ENCODE measurements at regions not wholly inside any gene's neighbourhood (a gene's known extent, or its start where the extent isn't known, plus 50 kb on each side); places are given as distances from the start of the nearest gene placed in this dataset.

- no peak for TF ChIP-seq CTCF (IDR thresholded peaks at IDR 0.05; ENCODE audit: insufficient read depth, low read depth, low read length)
- H3K4me3 ChIP-seq (ENCODE audit: low read depth, low read length) = no peak overlapping the region
- DNase-seq (ENCODE audit: low read depth) = peak; percentile 8
These were observed 429.0 kb downstream of the ETV1 start for GRCh38 chr7:13560441-13560840.

DNA sequence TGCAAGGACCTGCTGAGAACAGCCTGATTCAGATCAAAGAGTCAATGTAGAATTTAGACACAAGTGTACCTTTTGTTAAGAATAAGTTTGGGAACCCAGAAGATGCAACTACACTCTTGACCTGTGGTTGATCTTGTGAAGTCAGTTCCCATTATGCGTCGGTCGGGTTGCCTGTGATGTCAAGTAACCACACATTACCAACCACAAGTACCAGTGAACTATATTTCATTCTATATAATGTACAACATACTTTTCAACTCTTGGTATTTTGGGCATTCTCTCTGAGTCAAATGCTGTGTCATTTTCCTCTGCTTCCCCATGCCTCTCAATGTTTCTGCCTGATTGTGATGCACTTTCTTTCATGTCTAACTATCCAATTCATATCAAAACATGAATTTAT lies 426.2 kb downstream of the ETV1 start:
- H3K4me3 ChIP-seq (ENCODE audit: low read depth, low read length) = no peak overlapping the region
- TF ChIP-seq CTCF (IDR thresholded peaks at IDR 0.05; ENCODE audit: insufficient read depth, low read depth, low read length) = no peak
- no peak for DNase-seq (ENCODE audit: low read depth)

DNA sequence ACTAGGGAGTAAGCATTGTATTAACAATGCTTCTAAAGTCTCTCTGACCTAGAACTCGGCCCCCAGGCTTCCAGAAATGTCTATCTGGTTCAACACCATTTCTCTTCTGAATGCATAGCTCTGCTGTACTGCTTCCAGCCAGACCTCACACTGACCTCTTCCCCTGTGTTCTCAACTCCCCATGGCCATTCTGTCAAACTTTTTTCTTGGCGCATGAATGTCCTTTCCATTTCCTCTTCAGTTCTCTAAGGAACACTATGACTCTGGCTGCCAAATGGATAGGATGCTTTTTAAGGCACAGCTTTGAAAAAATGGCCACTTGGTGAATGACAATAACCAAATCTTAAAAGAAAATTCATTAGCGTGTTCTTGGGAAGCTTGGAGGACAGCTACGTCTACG lies 425.8 kb downstream of the ETV1 start:
- H3K4me3 ChIP-seq (ENCODE audit: low read depth, low read length) = no peak overlapping the region
- no peak for DNase-seq (ENCODE audit: low read depth)
- no peak for TF ChIP-seq CTCF (IDR thresholded peaks at IDR 0.05; ENCODE audit: insufficient read depth, low read depth, low read length)

- TF ChIP-seq CTCF (IDR thresholded peaks at IDR 0.05; ENCODE audit: insufficient read depth, low read depth, low read length) = no peak
- DNase-seq (ENCODE audit: low read depth) = peak; percentile 65
- no peak overlapping the region for H3K4me3 ChIP-seq (ENCODE audit: low read depth, low read length)
These were observed 411.8 kb downstream of the ETV1 start for GRCh38 chr7:13577566-13578145.

GRCh38 chr7:13578294-13578693 lies 411.2 kb downstream of the ETV1 start:
- TF ChIP-seq CTCF (IDR thresholded peaks at IDR 0.05; ENCODE audit: insufficient read depth, low read depth, low read length) = no peak
- DNase-seq (ENCODE audit: low read depth) = peak; percentile 2

GRCh38 chr7:13581097-13581496 lies 408.4 kb downstream of the ETV1 start:
- H3K4me3 ChIP-seq (ENCODE audit: low read depth, low read length) = no peak overlapping the region
- no peak for TF ChIP-seq CTCF (IDR thresholded peaks at IDR 0.05; ENCODE audit: insufficient read depth, low read depth, low read length)
- DNase-seq (ENCODE audit: low read depth) = peak; percentile 11

More at GRCh38 chr7:13578294-13578693, 411.2 kb downstream of the ETV1 start:
- H3K4me3 ChIP-seq (ENCODE audit: low read depth, low read length) = no peak overlapping the region

DNA sequence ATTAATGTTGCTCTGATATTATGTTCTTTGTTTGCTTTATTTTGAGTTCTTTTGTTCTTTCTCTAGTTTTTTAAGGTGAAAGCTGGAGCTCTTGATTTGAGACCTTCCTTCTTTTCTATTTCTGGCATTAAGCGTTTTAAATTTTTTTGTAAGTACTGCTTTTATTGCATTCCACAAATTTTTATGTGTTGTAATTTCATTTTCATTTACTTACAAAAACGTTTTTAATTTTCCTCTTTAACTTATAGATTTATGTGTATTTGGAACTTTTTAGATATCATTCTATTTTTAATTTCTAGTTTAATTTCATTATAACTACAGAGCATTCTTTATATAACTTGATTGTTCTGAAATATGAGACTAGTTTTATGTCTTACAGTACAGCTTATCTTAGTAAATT lies 395.6 kb downstream of the ETV1 start:
- H3K4me3 ChIP-seq (ENCODE audit: low read depth, low read length) = no peak overlapping the region
- no peak for TF ChIP-seq CTCF (IDR thresholded peaks at IDR 0.05; ENCODE audit: insufficient read depth, low read depth, low read length)
- DNase-seq (ENCODE audit: low read depth) = no peak
